Activated CD8-positive, alpha-beta T cell treated with anti-CD3 and anti-CD28 coated beads for 36 hours (primary cell): ENCODE measurements at regions not wholly inside any gene's neighbourhood (a gene's known extent, or its start where the extent isn't known, plus 50 kb on each side); places are given as distances from the start of the nearest gene placed in this dataset.

ENCODE experiments used
- ATAC-seq: fragments of 200-7000 bp; cut with Tn5 transposase; one replicate; pipeline ENCODE4 v1.10.0; 2021; ENCODE audit warnings: mild to moderate bottlenecking, moderate library complexity
- CTCF ChIA-PET: fragments of 350-600 bp; sonication (Branson Sonifier 250); formaldehyde crosslinking; loops from one replicate; lab custom pipeline; 2021; ENCODE audit warnings: antibody characterized with exemption; lab: Charles Lee
- POLR2A ChIA-PET: fragments of 350-600 bp; sonication (Branson Sonifier 250); formaldehyde crosslinking; loops from one replicate; lab custom pipeline; 2021; ENCODE audit warnings: antibody characterized with exemption; lab: Charles Lee
- DNase-seq: peaks from one replicate; pipeline ENCODE4 v3.0.0-alpha.2; 2020
- H3K27ac Mint-ChIP-seq: one replicate; pipeline ENCODE4 v1.8.0; 2021; ENCODE audit warnings: mild to moderate bottlenecking, mixed read lengths
- H3K27me3 Mint-ChIP-seq: one replicate; pipeline ENCODE4 v1.8.0; 2021; ENCODE audit warnings: mixed read lengths
- H3K36me3 Mint-ChIP-seq: one replicate; pipeline ENCODE4 v1.8.0; 2021; ENCODE audit warnings: low read depth, mixed read lengths
- H3K4me1 Mint-ChIP-seq: one replicate; pipeline ENCODE4 v1.8.0; 2021; ENCODE audit warnings: low read depth, mixed read lengths
- H3K4me3 Mint-ChIP-seq: one replicate; pipeline ENCODE4 v1.8.0; 2021; ENCODE audit warnings: mild to moderate bottlenecking, moderate library complexity, mixed read lengths
- H3K9me3 Mint-ChIP-seq: one replicate; pipeline ENCODE4 v1.8.0; 2021; ENCODE audit warnings: mixed read lengths
- intact Hi-C: fragments of 100-400 bp; cut with micrococcal nuclease; formaldehyde crosslinking; loops from one replicate; pipeline ENCODE4 v1.10.0; 2022
- TF ChIP-seq, protein P1 (sequence below): fragments of 200-600 bp; IDR thresholded peaks from one replicate; pipeline ENCODE4 v1.8.0; 2022; ENCODE audit warnings: antibody characterized with exemption, mild to moderate bottlenecking

DNA sequence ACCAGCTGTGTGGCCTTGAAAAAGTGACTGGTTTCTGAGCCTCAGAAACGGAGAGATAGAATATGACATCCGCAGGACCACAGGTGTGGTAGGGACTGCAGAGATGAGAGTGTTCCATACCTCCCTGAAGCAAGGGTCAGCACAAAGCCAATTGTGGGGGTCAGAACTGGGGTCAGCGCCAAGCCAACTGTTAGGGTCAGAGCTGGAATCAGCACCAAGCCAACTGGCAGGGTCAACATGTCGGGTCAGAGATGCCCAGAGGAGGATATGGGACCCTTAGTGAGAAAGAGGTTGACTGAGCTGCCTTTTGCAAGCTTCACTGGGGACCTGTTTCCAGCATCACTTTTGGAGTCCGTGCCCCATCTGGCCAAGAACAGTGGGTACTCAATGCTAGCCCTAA, 93.9 kb downstream of the MATN1 start:
- Mint-ChIP-seq H3K27ac (no peak overlapping the region), H3K4me3 (no peak overlapping the region), H3K36me3 (no peaks in the 10 kb centered on the region), H3K27me3 (peaks cover 14% of the 10 kb centered on the region), H3K4me1 (no peaks in the 10 kb centered on the region), H3K9me3 (peaks cover 4% of the 10 kb centered on the region)
- intact Hi-C loops: no loop called here
- CTCF ChIA-PET: no interaction called here
- DNase-seq (no peak), ATAC-seq (no peak)
- POLR2A ChIA-PET: no interaction called here
- TF ChIP-seq, protein P1, sequence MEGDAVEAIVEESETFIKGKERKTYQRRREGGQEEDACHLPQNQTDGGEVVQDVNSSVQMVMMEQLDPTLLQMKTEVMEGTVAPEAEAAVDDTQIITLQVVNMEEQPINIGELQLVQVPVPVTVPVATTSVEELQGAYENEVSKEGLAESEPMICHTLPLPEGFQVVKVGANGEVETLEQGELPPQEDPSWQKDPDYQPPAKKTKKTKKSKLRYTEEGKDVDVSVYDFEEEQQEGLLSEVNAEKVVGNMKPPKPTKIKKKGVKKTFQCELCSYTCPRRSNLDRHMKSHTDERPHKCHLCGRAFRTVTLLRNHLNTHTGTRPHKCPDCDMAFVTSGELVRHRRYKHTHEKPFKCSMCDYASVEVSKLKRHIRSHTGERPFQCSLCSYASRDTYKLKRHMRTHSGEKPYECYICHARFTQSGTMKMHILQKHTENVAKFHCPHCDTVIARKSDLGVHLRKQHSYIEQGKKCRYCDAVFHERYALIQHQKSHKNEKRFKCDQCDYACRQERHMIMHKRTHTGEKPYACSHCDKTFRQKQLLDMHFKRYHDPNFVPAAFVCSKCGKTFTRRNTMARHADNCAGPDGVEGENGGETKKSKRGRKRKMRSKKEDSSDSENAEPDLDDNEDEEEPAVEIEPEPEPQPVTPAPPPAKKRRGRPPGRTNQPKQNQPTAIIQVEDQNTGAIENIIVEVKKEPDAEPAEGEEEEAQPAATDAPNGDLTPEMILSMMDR: no peak

DNA sequence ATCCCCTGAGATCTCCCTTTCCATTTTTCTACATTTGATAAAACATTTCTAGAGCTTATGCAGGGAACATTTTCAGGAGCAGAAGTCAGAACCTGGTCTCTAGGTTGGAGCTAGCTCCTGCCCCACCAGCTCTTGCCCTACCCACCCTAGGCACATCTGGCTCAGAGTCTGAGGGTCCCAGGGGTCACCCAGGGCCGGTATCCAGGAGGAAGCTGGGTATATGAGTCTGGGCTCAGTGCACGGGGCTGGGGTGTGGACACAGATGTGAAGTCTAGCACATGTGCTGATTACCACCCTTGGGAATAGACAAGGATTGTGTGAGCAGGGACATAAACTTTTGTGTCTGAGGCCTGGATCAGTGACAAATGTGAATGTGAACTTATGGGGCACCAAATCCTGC, 95.4 kb downstream of the MATN1 start:
- POLR2A ChIA-PET: no interaction called here
- H3K36me3 Mint-ChIP-seq: no peaks in the 10 kb centered on the region
- ATAC-seq (no peak), DNase-seq (no peak)
- peaks cover 16% of the 10 kb centered on the region for H3K27me3 Mint-ChIP-seq
- no peaks in the 10 kb centered on the region for H3K4me1 Mint-ChIP-seq
- CTCF ChIA-PET: no interaction called here
- intact Hi-C loops: no loop called here
- peaks cover 13% of the 10 kb centered on the region for H3K9me3 Mint-ChIP-seq
- TF ChIP-seq, protein P1: no peak
- no peak overlapping the region for H3K27ac Mint-ChIP-seq
- H3K4me3 Mint-ChIP-seq: no peak overlapping the region

DNA sequence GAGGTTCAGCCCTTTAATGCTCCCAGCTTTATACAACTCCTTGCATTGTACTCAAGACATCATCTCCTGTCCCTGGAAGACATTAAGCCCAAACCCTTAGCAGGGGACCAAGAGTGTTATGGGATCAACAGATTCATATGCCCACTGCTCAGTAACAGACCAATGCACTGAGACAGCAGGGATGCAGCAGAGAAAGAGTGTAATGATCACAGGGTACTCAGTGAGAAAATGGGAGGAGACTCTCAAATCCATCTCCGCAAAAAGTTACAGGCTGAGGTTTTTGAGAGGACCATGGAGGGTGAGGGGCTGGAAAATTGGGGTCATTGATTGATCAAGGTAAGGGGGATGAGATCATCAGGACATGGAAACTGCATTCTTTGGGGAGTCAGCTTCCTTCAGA, 96.2 kb downstream of the MATN1 start:
- CTCF ChIA-PET: no interaction called here
- H3K27me3 Mint-ChIP-seq: peaks cover 16% of the 10 kb centered on the region
- no peak overlapping the region for H3K27ac Mint-ChIP-seq
- DNase-seq (no peak), ATAC-seq (no peak)
- POLR2A ChIA-PET: no interaction called here
- no peaks in the 10 kb centered on the region for H3K4me1 Mint-ChIP-seq
- H3K36me3 Mint-ChIP-seq: no peaks in the 10 kb centered on the region
- TF ChIP-seq, protein P1: no peak
- peaks cover 14% of the 10 kb centered on the region for H3K9me3 Mint-ChIP-seq
- H3K4me3 Mint-ChIP-seq: no peak overlapping the region
- intact Hi-C loops: no loop called here

DNA sequence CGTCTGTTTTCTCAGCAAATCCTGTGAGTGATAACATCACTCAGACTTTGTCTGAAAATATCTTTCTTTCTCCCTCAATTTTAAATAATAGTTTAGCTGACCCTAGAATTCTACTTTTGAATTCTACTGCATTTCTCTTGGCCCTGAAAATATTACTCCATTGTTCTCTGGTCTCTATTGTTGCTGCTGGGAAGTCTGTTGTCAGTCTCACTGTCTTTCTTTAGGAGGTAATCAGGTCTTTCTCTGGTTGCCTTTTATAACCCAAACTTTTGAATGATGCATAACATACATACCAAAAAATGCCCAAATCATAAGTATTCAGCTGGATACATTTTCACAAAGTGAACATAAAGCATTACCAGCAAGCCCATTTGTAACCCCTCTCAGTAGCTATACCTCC, 100.0 kb downstream of the MATN1 start:
- Mint-ChIP-seq H3K4me3 (no peak overlapping the region), H3K27me3 (peaks cover 20% of the 10 kb centered on the region), H3K4me1 (peaks cover under 1% of the 10 kb centered on the region), H3K9me3 (peaks cover 14% of the 10 kb centered on the region), H3K36me3 (no peaks in the 10 kb centered on the region), H3K27ac (no peak overlapping the region)
- CTCF ChIA-PET: interaction anchor here (1.7 kb wide), 1 partner anchor 84 kb away, joined by 5 read pairs; no protein-coding TSS in a partner anchor
- intact Hi-C loops: no loop called here
- POLR2A ChIA-PET: no interaction called here
- TF ChIP-seq, protein P1: no peak
- ATAC-seq (no peak), DNase-seq (no peak)

DNA sequence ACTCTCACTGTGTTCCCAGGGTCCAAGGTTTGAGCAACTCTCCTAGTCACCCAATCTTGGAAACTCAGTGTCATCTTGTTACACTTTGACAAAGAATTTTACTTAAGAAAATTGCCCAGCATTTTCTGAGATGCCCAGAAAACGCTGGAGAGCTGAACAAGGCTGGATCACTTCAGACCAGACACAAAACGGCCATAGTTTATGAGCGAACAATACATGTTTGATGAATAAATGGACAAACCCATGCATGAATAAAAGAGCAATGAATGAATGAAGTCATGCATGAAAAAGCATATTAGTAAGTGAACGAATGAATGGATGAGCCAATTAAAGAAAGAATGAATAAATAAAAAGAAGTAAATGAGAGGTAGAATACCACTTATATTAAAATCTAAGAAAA, 103.8 kb downstream of the MATN1 start:
- Mint-ChIP-seq H3K36me3 (no peaks in the 10 kb centered on the region), H3K4me1 (peaks cover 2% of the 10 kb centered on the region), H3K4me3 (no peak overlapping the region), H3K9me3 (peaks cover 10% of the 10 kb centered on the region), H3K27ac (no peak overlapping the region), H3K27me3 (peaks cover 16% of the 10 kb centered on the region)
- intact Hi-C loops: no loop called here
- TF ChIP-seq, protein P1: no peak
- ChIA-PET CTCF (no interaction called here), POLR2A (no interaction called here)
- DNase-seq (no peak), ATAC-seq (no peak)
